Raji (cell line): ENCODE measurements at regions not wholly inside any gene's neighbourhood (a gene's known extent, or its start where the extent isn't known, plus 50 kb on each side); places are given as distances from the start of the nearest gene placed in this dataset.

Experiments used
- POLR2A ChIP-seq: IDR thresholded peaks from 2 replicates; pipeline ENCODE4 v1.6.1; 2011; ENCODE audit warnings: low read depth, low read length, control low read depth; ENCODE audit not compliant: insufficient read depth

DNA sequence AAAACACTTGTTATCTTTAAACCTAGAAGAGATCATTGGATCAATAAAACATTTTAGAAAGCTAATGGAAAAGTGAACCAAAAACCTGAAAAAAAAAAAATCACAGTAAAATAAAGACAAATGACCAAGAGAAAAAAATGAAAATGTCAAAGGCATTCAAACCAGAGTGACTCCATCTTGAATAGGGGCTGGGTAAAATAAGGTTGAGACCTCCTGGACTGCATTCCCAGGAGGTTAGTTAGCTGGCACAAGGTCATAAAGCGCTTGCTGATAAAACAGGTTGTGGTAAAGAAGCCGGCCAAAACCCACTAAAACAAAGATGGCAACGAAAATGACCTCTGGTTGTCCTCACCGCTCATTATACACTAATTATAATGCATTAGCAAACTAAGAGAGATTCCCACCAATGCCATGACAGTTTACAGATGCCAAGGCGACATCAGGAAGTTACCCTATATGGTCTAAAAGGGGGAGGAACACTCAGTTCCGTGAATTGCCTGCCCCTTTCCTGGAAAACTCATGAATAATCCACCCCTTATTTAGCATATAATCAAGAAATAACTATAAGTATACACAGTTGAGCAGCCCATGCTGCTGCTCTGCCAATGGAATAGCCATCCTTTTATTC is 116.7 kb upstream of the NEK6 start:
- no peak for TF ChIP-seq POLR2A

DNA sequence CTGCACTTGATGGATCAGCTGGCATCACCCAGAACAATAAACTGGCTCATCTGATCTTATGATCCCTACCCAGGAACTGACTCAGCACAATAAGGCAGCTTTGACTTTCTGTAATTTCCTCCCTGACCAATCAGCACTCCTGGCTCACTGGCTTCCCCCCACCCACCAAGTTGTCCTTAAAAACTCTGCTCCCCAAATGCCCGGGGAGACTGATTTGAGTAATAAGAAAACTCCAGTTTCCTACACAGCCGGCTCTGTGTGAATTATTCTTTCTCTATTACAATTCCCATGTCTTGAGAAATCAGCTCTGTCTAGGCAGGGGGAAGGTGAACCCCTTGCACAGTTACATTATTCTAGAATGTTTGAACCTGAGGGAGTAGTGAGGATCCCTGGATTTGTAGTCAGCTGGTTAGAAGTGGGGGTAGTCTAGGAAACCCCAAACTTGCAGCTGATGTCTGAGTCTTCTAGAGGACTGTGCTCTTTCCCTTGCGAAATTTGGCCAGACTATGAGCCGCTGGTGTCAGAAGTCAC is 111.7 kb upstream of the NEK6 start:
- no peak for TF ChIP-seq POLR2A

DNA sequence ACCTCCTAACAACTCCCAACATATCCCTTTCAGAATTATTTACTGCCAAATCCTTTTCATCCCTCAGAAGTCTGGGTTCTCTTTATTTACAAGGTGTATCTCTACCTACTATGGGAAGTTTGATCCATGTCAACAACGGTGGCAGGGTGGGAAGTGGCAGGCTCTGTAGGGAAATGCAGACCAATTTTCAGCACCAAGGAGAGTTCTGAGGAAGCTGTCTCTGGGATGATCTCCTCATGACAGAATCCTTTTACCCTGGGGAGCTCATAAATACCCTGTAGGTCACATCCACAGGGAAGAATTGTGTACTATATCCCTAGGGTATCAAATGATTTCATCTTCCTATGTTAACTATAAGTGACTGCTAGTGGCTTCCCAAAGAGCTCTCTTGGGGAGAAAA is 107.8 kb upstream of the NEK6 start:
- TF ChIP-seq POLR2A, result no peak

DNA sequence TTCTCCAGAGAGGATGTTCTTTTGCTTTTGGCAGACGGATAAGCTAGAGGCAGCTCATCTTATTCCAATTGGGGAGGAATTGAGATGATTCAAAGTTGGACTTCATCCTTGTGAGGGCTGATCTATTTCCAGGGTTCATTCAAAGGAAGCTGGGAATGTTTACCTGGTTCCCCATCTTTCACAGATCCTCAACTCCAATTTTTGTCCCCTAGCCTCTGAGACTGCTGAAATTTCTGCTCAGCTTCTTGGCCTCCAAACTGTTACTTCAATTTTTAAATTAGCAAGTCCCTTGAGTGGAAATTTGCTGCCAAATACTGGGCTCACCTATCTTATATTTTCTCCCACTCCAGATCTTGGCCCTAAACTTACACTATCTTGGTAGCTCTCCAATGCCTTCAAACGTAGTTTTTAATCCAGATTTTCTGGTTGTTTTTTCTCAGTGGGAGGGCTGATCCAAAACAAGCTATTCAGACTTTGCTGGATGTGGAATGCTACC is 93.9 kb upstream of the NEK6 start:
- TF ChIP-seq POLR2A, result no peak

DNA sequence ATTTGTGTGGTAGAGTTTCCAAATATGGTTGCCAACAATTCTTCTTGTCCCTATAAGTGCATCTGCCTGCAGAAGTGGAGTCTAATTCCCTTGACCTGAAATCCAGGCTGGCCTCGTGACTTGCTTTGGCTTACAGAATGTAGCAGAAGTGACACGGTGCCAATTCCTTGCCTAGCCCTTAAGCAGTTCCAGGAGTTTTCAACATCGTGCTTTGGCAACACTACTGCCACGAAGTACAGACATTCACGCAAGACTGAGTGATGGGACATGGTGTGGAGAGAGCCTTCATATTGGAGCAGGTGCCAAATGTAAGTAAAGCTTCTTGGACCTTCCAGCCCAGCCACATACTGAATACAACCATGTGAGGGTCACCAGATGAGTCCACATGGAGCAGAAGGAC is 92.9 kb upstream of the NEK6 start:
- TF ChIP-seq POLR2A, result no peak

GRCh38 chr9:124174433-124174832 is 83.3 kb upstream of the NEK6 start:
- TF ChIP-seq POLR2A, result no peak

GRCh38 chr9:124179196-124180071 is 78.3 kb upstream of the NEK6 start:
- TF ChIP-seq POLR2A, result no peak

- no peak for TF ChIP-seq POLR2A
Observed at GRCh38 chr9:124180557-124180956, 77.2 kb upstream of the NEK6 start.

- TF ChIP-seq POLR2A, result no peak
Observed at GRCh38 chr9:124182741-124183140, 75.0 kb upstream of the NEK6 start.

GRCh38 chr9:124183772-124184171 is 74.0 kb upstream of the NEK6 start:
- TF ChIP-seq POLR2A, result no peak

DNA sequence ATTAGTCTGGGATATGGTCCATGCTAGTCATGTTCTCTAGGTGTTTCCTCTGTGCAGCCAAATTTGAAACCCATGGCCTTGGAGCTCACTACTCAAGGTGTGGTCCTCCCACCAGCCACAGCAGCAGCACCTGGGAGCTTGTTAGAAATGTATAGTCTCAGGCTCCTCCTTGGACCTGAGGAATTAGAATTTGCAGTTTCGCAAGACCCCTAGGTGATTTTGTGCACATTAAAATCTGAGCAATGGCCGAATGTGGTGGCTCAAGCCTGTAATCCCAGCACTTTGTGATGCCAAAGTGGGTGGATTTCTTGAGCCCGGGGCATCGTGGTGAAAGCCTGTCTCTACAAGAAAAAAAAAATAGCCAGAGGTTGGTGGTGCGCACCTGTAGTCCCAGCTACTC is 72.3 kb upstream of the NEK6 start:
- no peak for TF ChIP-seq POLR2A

GRCh38 chr9:124187311-124187710 is 70.4 kb upstream of the NEK6 start:
- no peak for TF ChIP-seq POLR2A

GRCh38 chr9:124188331-124189110 is 69.2 kb upstream of the NEK6 start:
- TF ChIP-seq POLR2A, result no peak

GRCh38 chr9:124190761-124191160 is 67.0 kb upstream of the NEK6 start:
- no peak for TF ChIP-seq POLR2A

DNA sequence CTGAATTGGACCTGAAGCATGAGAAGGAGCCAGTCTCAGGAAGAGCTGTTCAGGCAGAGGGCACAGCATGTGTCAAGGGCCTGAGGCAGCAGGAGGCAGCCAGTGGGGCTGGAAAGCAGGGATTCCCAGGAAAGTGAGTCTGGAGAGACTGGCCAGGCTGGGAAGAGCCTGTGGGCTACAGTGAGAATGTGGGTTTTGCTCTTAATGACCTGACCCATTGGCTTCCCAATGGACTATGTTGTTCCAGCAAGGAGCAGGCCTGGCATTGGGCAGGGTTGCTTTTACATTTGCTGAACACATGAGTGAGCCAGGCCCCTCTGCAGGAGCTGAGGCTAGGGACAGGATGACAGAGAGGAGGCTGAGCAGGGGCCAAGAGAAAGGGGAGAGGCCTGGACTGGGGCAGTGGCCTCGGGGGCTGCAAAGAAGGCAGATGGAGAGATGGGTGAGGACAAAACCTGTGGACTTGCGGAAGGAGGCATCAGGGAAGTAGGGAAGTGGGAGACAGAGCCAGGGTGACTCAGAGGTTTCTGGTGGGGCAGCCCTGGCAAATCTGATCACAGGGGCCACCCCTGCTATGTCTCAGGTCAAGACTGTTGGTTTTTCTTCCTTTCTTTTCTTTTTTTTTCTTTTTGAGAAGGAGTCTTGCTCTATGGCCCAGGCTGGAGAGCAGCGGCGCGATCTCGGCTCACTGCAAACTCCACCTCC is 65.9 kb upstream of the NEK6 start:
- TF ChIP-seq POLR2A, result no peak
